HEK293 (cell line): ENCODE measurements at regions not wholly inside any gene's neighbourhood (a gene's known extent, or its start where the extent isn't known, plus 50 kb on each side); places are given as distances from the start of the nearest gene placed in this dataset.
A peak's percentile ranks its signal among the peaks of the same experiment; 100 is the strongest.

ENCODE experiments used
- BCL6B ChIP-seq: fragments of 450-650 bp; formaldehyde crosslinking; IDR thresholded peaks from 2 replicates; pipeline ENCODE4 v1.5.1; 2017; ENCODE audit warnings: missing biosample characterization, missing genetic modification characterization
- CTCF ChIP-seq: fragments of 450-650 bp; formaldehyde crosslinking; IDR thresholded peaks from 2 replicates; pipeline ENCODE4 v1.5.1; 2016; ENCODE audit warnings: missing biosample characterization, missing genetic modification characterization
- EGR2 ChIP-seq: fragments of 450-650 bp; formaldehyde crosslinking; IDR thresholded peaks from 2 replicates; pipeline ENCODE4 v1.5.1; 2016; ENCODE audit warnings: low read depth, missing biosample characterization, missing genetic modification characterization
- GLI2 ChIP-seq: fragments of 450-650 bp; formaldehyde crosslinking; IDR thresholded peaks from 2 replicates; pipeline ENCODE4; 2017; ENCODE audit warnings: missing biosample characterization, missing genetic modification characterization, low read depth, borderline replicate concordance
- GLI4 ChIP-seq: fragments of 450-650 bp; formaldehyde crosslinking; IDR thresholded peaks from 2 replicates; pipeline ENCODE4 v1.5.1; 2016; ENCODE audit warnings: missing biosample characterization, missing genetic modification characterization
- KLF7 ChIP-seq: fragments of 450-650 bp; formaldehyde crosslinking; IDR thresholded peaks from 2 replicates; pipeline ENCODE4 v1.5.1; 2016; ENCODE audit warnings: missing biosample characterization, missing genetic modification characterization, borderline replicate concordance
- SCRT1 ChIP-seq: fragments of 450-650 bp; formaldehyde crosslinking; IDR thresholded peaks from 2 replicates; pipeline ENCODE4 v1.5.1; 2016; ENCODE audit warnings: missing biosample characterization, missing genetic modification characterization, borderline replicate concordance
- SP2 ChIP-seq: fragments of 450-650 bp; formaldehyde crosslinking; IDR thresholded peaks from 2 replicates; pipeline ENCODE4 v1.5.1; 2016; ENCODE audit warnings: missing biosample characterization, missing genetic modification characterization
- SP3 ChIP-seq: fragments of 450-650 bp; formaldehyde crosslinking; IDR thresholded peaks from 2 replicates; pipeline ENCODE4 v1.5.1; 2016; ENCODE audit warnings: missing biosample characterization, missing genetic modification characterization
- TRIM28 ChIP-seq: IDR thresholded peaks from 2 replicates; pipeline ENCODE4 v1.6.1; 2011; ENCODE audit warnings: low read length, control low read depth, borderline replicate concordance
- ZBTB1 ChIP-seq: fragments of 450-650 bp; formaldehyde crosslinking; IDR thresholded peaks from 2 replicates; pipeline ENCODE4 v1.5.1; 2016; ENCODE audit warnings: missing biosample characterization, missing genetic modification characterization
- ZBTB17 ChIP-seq: fragments of 450-650 bp; formaldehyde crosslinking; IDR thresholded peaks from 2 replicates; pipeline ENCODE4 v1.5.1; 2016; ENCODE audit warnings: missing biosample characterization, missing genetic modification characterization
- ZFP37 ChIP-seq: fragments of 450-650 bp; formaldehyde crosslinking; IDR thresholded peaks from 2 replicates; pipeline ENCODE4 v1.5.1; 2016; ENCODE audit warnings: missing biosample characterization, missing genetic modification characterization
- ZIC2 ChIP-seq: fragments of 450-650 bp; formaldehyde crosslinking; IDR thresholded peaks from 2 replicates; pipeline ENCODE4 v1.5.1; 2016; ENCODE audit warnings: missing biosample characterization, missing genetic modification characterization
- ZNF211 ChIP-seq: fragments of 450-650 bp; formaldehyde crosslinking; IDR thresholded peaks from 2 replicates; pipeline ENCODE4 v1.5.1; 2016; ENCODE audit warnings: low read depth, missing biosample characterization, missing genetic modification characterization
- ZNF324 ChIP-seq: fragments of 450-650 bp; formaldehyde crosslinking; IDR thresholded peaks from 2 replicates; pipeline ENCODE4 v1.5.1; 2016; ENCODE audit warnings: missing biosample characterization, missing genetic modification characterization
- ZNF394 ChIP-seq: fragments of 450-650 bp; formaldehyde crosslinking; IDR thresholded peaks from 2 replicates; pipeline ENCODE4 v1.5.1; 2016; ENCODE audit warnings: missing biosample characterization, missing genetic modification characterization, mild to moderate bottlenecking, moderate library complexity, borderline replicate concordance
- ZNF416 ChIP-seq: fragments of 450-650 bp; formaldehyde crosslinking; IDR thresholded peaks from 2 replicates; pipeline ENCODE4 v1.5.1; 2016; ENCODE audit warnings: missing biosample characterization, missing genetic modification characterization
- ZNF514 ChIP-seq: fragments of 450-650 bp; formaldehyde crosslinking; IDR thresholded peaks from 2 replicates; pipeline ENCODE4 v1.5.1; 2016; ENCODE audit warnings: missing biosample characterization, missing genetic modification characterization
- ZNF530 ChIP-seq: fragments of 450-650 bp; formaldehyde crosslinking; IDR thresholded peaks from 2 replicates; pipeline ENCODE4 v1.5.1; 2016; ENCODE audit warnings: low read depth, missing biosample characterization, missing genetic modification characterization
- ZNF560 ChIP-seq: fragments of 450-650 bp; formaldehyde crosslinking; IDR thresholded peaks from 2 replicates; pipeline ENCODE4 v1.5.1; 2017; ENCODE audit warnings: missing biosample characterization, missing genetic modification characterization, borderline replicate concordance
- ZNF626 ChIP-seq: fragments of 450-650 bp; sonication (Bioruptor Pico); formaldehyde crosslinking; IDR thresholded peaks from 2 replicates; pipeline ENCODE4 v1.5.1; 2018; ENCODE audit warnings: missing biosample characterization, missing genetic modification characterization, inconsistent platforms
- ZNF629 ChIP-seq: fragments of 450-650 bp; formaldehyde crosslinking; IDR thresholded peaks from 2 replicates; pipeline ENCODE4 v1.5.1; 2017; ENCODE audit warnings: missing biosample characterization, missing genetic modification characterization
- ZNF670 ChIP-seq: fragments of 450-650 bp; formaldehyde crosslinking; IDR thresholded peaks from 2 replicates; pipeline ENCODE4 v1.5.1; 2016; ENCODE audit warnings: missing biosample characterization, missing genetic modification characterization, low read depth
- ZNF692 ChIP-seq: fragments of 450-650 bp; formaldehyde crosslinking; IDR thresholded peaks from 2 replicates; pipeline ENCODE4 v1.5.1; 2016; ENCODE audit warnings: missing biosample characterization, missing genetic modification characterization
- ZNF701 ChIP-seq: fragments of 450-650 bp; formaldehyde crosslinking; IDR thresholded peaks from 2 replicates; pipeline ENCODE4 v1.5.1; 2016; ENCODE audit warnings: missing biosample characterization, missing genetic modification characterization
- ZSCAN23 ChIP-seq: fragments of 450-650 bp; formaldehyde crosslinking; IDR thresholded peaks from 2 replicates; pipeline ENCODE4 v1.5.1; 2016; ENCODE audit warnings: missing biosample characterization, missing genetic modification characterization
- TF ChIP-seq, protein P1 (sequence below): fragments of 450-650 bp; formaldehyde crosslinking; IDR thresholded peaks from 2 replicates; pipeline ENCODE4 v1.5.1; 2016; ENCODE audit warnings: missing biosample characterization, missing genetic modification characterization
- TF ChIP-seq, protein P2 (sequence below): fragments of 450-650 bp; formaldehyde crosslinking; IDR thresholded peaks from 2 replicates; pipeline ENCODE4 v1.5.1; 2016; ENCODE audit warnings: missing biosample characterization, missing genetic modification characterization
- TF ChIP-seq, protein P3 (sequence below): fragments of 450-650 bp; formaldehyde crosslinking; optimal IDR thresholded peaks from 2 replicates; pipeline ENCODE3; 2016; ENCODE audit warnings: missing biosample characterization, mild to moderate bottlenecking, missing genetic modification characterization

DNA sequence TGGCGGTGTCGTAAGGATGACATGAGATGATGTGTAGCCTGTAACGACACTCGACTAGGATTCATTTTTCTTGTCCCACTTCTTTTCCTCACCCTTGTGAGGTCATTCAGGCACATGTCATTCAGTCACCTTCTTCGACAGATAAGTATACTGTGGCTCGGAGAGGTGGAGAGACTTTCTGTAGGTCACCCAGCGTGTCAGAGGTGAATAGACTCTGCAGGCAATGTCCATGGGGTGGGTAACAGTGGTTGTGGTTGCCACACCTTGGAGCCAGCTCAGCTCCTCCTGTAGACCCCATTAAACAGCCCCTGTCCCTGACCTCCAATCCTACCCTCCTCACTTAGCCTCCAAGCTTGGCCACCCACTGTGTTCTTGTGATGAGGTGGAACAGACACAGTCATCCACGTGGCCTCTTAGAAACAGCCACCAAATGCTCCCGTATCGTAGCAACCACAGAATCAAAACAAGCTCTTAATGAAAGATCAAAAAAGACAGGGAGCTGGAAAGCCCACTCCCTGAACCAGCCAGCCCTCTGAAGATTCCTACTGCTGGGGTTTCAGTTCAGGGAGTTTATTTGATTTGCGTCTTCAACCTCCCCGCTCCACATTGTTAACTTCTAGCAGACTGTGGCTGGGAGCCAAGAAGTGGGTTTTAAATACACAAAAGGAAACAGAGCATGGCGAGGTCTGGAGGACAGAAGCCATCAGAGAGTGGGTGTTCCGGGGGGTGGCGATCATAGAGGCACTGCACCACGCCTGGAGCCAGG is 89.0 kb upstream of the GRK3 start (continued):
- TF ChIP-seq TRIM28 (peak; percentile 91; the same call in 1 of the 2 replicates), GLI4 (no peak), ZBTB17 (tag by site-specific recombination) (peak; percentile 45), ZNF626 (tag by site-specific recombination) (no peak), ZNF324 (tag by site-specific recombination) (no peak), GLI2 (tag by site-specific recombination) (no peak), ZNF211 (tag by site-specific recombination) (no peak), CTCF (tag by site-specific recombination) (no peak), EGR2 (tag by site-specific recombination) (peak; percentile 92), ZNF394 (no peak), ZBTB1 (tag by site-specific recombination) (no peak), BCL6B (tag by site-specific recombination) (no peak), SP2 (tag by site-specific recombination) (no peak), ZSCAN23 (no peak), SCRT1 (tag by site-specific recombination) (no peak), ZNF670 (tag by site-specific recombination) (no peak), ZNF530 (tag by site-specific recombination) (no peak), ZNF701 (no peak), ZFP37 (tag by site-specific recombination) (no peak), ZIC2 (tag by site-specific recombination) (peak; percentile 44), SP3 (tag by site-specific recombination) (no peak), ZNF692 (tag by site-specific recombination) (no peak), ZNF560 (no peak), ZNF416 (tag by site-specific recombination) (no peak), ZNF514 (tag by site-specific recombination) (no peak), KLF7 (tag by site-specific recombination) (no peak; the same call in 1 of the 2 replicates), ZNF629 (tag by site-specific recombination) (peak; percentile 51)
- TF ChIP-seq, protein P1, sequence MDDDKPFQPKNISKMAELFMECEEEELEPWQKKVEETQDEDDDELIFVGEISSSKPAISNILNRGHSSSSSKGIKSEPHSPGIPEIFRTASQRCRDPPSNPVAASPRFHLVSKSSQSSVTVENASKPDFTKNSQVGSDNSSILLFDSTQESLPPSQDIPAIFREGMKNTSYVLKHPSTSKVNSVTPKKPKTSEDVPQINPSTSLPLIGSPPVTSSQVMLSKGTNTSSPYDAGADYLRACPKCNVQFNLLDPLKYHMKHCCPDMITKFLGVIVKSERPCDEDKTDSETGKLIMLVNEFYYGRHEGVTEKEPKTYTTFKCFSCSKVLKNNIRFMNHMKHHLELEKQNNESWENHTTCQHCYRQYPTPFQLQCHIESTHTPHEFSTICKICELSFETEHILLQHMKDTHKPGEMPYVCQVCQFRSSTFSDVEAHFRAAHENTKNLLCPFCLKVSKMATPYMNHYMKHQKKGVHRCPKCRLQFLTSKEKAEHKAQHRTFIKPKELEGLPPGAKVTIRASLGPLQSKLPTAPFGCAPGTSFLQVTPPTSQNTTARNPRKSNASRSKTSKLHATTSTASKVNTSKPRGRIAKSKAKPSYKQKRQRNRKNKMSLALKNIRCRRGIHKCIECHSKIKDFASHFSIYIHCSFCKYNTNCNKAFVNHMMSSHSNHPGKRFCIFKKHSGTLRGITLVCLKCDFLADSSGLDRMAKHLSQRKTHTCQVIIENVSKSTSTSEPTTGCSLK (tag by site-specific recombination), result no peak
- TF ChIP-seq, protein P2, sequence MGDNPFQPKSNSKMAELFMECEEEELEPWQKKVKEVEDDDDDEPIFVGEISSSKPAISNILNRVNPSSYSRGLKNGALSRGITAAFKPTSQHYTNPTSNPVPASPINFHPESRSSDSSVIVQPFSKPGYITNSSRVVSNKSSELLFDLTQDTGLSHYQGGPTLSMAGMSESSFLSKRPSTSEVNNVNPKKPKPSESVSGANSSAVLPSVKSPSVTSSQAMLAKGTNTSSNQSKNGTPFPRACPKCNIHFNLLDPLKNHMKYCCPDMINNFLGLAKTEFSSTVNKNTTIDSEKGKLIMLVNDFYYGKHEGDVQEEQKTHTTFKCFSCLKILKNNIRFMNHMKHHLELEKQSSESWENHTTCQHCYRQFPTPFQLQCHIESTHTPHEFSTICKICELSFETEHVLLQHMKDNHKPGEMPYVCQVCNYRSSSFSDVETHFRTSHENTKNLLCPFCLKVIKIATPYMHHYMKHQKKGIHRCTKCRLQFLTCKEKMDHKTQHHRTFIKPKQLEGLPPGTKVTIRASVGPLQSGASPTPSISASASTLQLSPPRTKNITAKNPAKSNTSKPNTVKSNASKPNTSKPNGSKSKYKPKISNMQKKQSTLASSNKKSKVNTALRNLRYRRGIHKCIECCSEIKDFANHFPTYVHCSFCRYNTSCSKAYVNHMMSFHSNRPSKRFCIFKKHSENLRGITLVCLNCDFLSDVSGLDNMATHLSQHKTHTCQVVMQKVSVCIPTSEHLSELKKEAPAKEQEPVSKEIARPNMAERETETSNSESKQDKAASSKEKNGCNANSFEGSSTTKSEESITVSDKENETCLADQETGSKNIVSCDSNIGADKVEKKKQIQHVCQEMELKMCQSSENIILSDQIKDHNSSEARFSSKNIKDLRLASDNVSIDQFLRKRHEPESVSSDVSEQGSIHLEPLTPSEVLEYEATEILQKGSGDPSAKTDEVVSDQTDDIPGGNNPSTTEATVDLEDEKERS (tag by site-specific recombination), result no peak
- TF ChIP-seq, protein P3, sequence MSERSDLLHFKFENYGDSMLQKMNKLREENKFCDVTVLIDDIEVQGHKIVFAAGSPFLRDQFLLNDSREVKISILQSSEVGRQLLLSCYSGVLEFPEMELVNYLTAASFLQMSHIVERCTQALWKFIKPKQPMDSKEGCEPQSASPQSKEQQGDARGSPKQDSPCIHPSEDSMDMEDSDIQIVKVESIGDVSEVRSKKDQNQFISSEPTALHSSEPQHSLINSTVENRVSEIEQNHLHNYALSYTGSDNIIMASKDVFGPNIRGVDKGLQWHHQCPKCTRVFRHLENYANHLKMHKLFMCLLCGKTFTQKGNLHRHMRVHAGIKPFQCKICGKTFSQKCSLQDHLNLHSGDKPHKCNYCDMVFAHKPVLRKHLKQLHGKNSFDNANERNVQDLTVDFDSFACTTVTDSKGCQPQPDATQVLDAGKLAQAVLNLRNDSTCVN (tag by site-specific recombination), result no peak
